K562 (cell line): ENCODE measurements at regions not wholly inside any gene's neighbourhood (a gene's known extent, or its start where the extent isn't known, plus 50 kb on each side); places are given as distances from the start of the nearest gene placed in this dataset.

Experiments used
- ATAC-seq: fragments of 200-7000 bp; cut with Tn5 transposase; 3 replicates; pipeline ENCODE4 v1.9.1; 2020; ENCODE audit warnings: moderate library complexity
- BruUV-seq: library from RNA; stranded (reverse); fragments of 400-500 nt; replicated peaks from 2 replicates; lab custom pipeline; 2021; lab: Mats Ljungman, UMichigan
- CTCF ChIA-PET: fragments of 300-600 bp; formaldehyde crosslinking; extraction: SDS; loops from one replicate; lab custom pipeline; 2021; ENCODE audit warnings: low intra/inter-chr PET ratio; lab: Yijun Ruan, JAX
- POLR2A ChIA-PET: fragments of 300-600, 350-650 bp; sonication (Branson Sonifier 250); formaldehyde crosslinking; extraction: SDS; loops from one replicate; lab custom pipeline; 2021; ENCODE audit warnings: antibody characterized with exemption, inconsistent platforms; lab: Yijun Ruan, JAX
- DNase-seq, 4 experiments: peaks; one replicate each; pipeline versions ENCODE4 v3.0.0 to v3.0.0-alpha.2; 2011 to 2018; ENCODE audit warnings: low spot score in 3 of 4, mixed read lengths in 3 of 4; ENCODE audit errors: extremely low read depth in 1 of 4
- FAIRE-seq: peaks from 2 replicates; lab custom pipeline; 2011; peaks lifted over from hg19 to GRCh38; lab: Jason Lieb, UNC
- H2AFZ ChIP-seq: 2 replicates; pipeline ENCODE4 v1.6.0; 2011; ENCODE audit warnings: low read depth, low read length, control low read depth, inconsistent platforms
- H3K27ac ChIP-seq: fragments of 200-600 bp; 3 replicates; pipeline ENCODE4 v1.8.0; 2011; ENCODE audit warnings: low read depth, mild to moderate bottlenecking, control low read depth, inconsistent platforms, low read length, moderate library complexity, mixed read lengths; ENCODE audit errors: extremely low read depth
- H3K27me3 ChIP-seq, 2 experiments: fragments of 300-600 bp in 1 of 2; 2 replicates in 1 of 2; 3 replicates in 1 of 2; pipeline versions ENCODE4 v1.6.0 to v1.8.0; 2011; ENCODE audit warnings: inconsistent platforms in 2 of 2, low read length in 2 of 2, mild to moderate bottlenecking in 1 of 2, mixed read lengths in 1 of 2, moderate library complexity in 1 of 2; ENCODE audit not compliant: control insufficient read depth in 2 of 2, insufficient read depth in 2 of 2
- H3K36me3 ChIP-seq: fragments of 300-600 bp; 3 replicates; pipeline ENCODE4 v1.8.0; 2011; ENCODE audit warnings: mild to moderate bottlenecking, low read length, inconsistent platforms; ENCODE audit not compliant: control insufficient read depth, insufficient read depth
- H3K4me1 ChIP-seq, 2 experiments: fragments of 200-600 bp in 1 of 2; replicated peaks in 1 of 2; 2 replicates in 1 of 2; 3 replicates in 1 of 2; pipeline versions ENCODE4 v1.5.1 to v1.8.0; 2011; ENCODE audit warnings: inconsistent platforms in 2 of 2, low read length in 2 of 2, mild to moderate bottlenecking in 1 of 2, mixed read lengths in 1 of 2, moderate library complexity in 1 of 2; ENCODE audit not compliant: control insufficient read depth in 2 of 2, insufficient read depth in 2 of 2
- H3K4me2 ChIP-seq: 2 replicates; pipeline ENCODE4 v1.6.1; 2011; ENCODE audit warnings: low read length, control low read depth, inconsistent platforms, mixed read lengths; ENCODE audit not compliant: insufficient read depth
- H3K4me3 ChIP-seq: fragments of 200-600 bp; sonication (generic), shearing (Covaris generic); 2 replicates; pipeline ENCODE4 v1.5.1; 2016; ENCODE audit warnings: control low read depth, inconsistent platforms
- H3K79me2 ChIP-seq: fragments of 200-600 bp; 3 replicates; pipeline ENCODE4 v1.8.0; 2011; ENCODE audit warnings: low read length, inconsistent platforms; ENCODE audit not compliant: control insufficient read depth, insufficient read depth
- H3K9ac ChIP-seq, 2 experiments: 2 replicates each; pipeline versions ENCODE4 v1.6.0 to v1.6.1; 2011; ENCODE audit warnings: low read depth in 2 of 2, low read length in 2 of 2, control low read depth in 1 of 2, inconsistent platforms in 1 of 2, mild to moderate bottlenecking in 1 of 2, mixed read lengths in 1 of 2; ENCODE audit not compliant: insufficient read depth in 1 of 2
- H3K9me1 ChIP-seq: one replicate; pipeline ENCODE4 v1.6.0; 2011; ENCODE audit warnings: inconsistent platforms, mild to moderate bottlenecking, low read length, moderate library complexity; ENCODE audit not compliant: control insufficient read depth, insufficient read depth
- H3K9me3 ChIP-seq: replicated peaks from 2 replicates; pipeline ENCODE4 v1.5.1; 2011; ENCODE audit warnings: low read depth, low read length, inconsistent platforms; ENCODE audit not compliant: control insufficient read depth, insufficient read depth
- H4K20me1 ChIP-seq: replicated peaks from 2 replicates; pipeline ENCODE4 v1.6.1; 2011; ENCODE audit warnings: low read length, inconsistent platforms, mixed read lengths; ENCODE audit not compliant: control insufficient read depth, insufficient read depth
- AFF4 ChIP-seq: sonication (generic); formaldehyde crosslinking; IDR thresholded peaks from 2 replicates; pipeline ENCODE4 v1.8.0; 2023; ENCODE audit warnings: mild to moderate bottlenecking, missing genetic modification reagents
- CC2D1A ChIP-seq: fragments of 450-650 bp; IDR thresholded peaks from 2 replicates; pipeline ENCODE4 v1.6.1; 2017; ENCODE audit warnings: mild to moderate bottlenecking
- CHD2 ChIP-seq: IDR thresholded peaks from 2 replicates; pipeline ENCODE4 v1.6.1; 2011; ENCODE audit warnings: low read depth, low read length
- COPS2 ChIP-seq: fragments of 450-650 bp; conservative IDR thresholded peaks from 2 replicates; pipeline ENCODE4 v1.6.1; 2016; ENCODE audit warnings: mild to moderate bottlenecking, moderate library complexity
- E2F3 ChIP-seq: fragments of 250-450 bp; sonication (Bioruptor Pico); IDR thresholded peaks from 2 replicates; pipeline ENCODE4 v1.4.0; 2020; ENCODE audit warnings: mild to moderate bottlenecking
- ERF ChIP-seq: fragments of 450-650 bp; formaldehyde crosslinking; IDR thresholded peaks from 2 replicates; pipeline ENCODE4 v1.4.0; 2020; ENCODE audit warnings: mild to moderate bottlenecking, mixed read lengths
- GABPA ChIP-seq: fragments of 200-800 bp; sonication (Bioruptor generic); conservative IDR thresholded peaks from 2 replicates; pipeline ENCODE4 v1.6.1; 2016; ENCODE audit warnings: low read depth, missing genetic modification characterization, missing compliant biosample characterization
- ILF3 ChIP-seq: fragments of 450-650 bp; IDR thresholded peaks from 2 replicates; pipeline ENCODE4 v1.6.1; 2018; ENCODE audit warnings: antibody characterized with exemption, mild to moderate bottlenecking, moderate library complexity, borderline replicate concordance
- SAFB ChIP-seq: fragments of 200-400 bp; formaldehyde crosslinking; IDR thresholded peaks from 2 replicates; pipeline ENCODE4 v1.6.1; 2017; ENCODE audit warnings: low read depth, low read length, borderline replicate concordance
- SRF ChIP-seq, 2 experiments: fragments of 250-450, 450-650 bp in 1 of 2; sonication (Bioruptor Pico) in 1 of 2; sonication (generic) in 1 of 2; formaldehyde crosslinking; IDR thresholded peaks; 2 replicates each; pipeline versions ENCODE4 v1.5.0 to v1.5.1; 2020 to 2022; ENCODE audit warnings: mild to moderate bottlenecking in 1 of 2, missing genetic modification reagents in 1 of 2
- TEAD2 ChIP-seq: fragments of 450-650 bp; IDR thresholded peaks from 2 replicates; pipeline ENCODE4 v1.6.1; 2016; ENCODE audit warnings: missing genetic modification characterization, control low read depth, missing compliant biosample characterization
- ZKSCAN3 ChIP-seq: fragments of 250-450 bp; sonication (Bioruptor Pico); IDR thresholded peaks from 2 replicates; pipeline ENCODE4 v1.4.0; 2020
- ZNF140 ChIP-seq: fragments of 250-450 bp; sonication (Bioruptor Pico); IDR thresholded peaks from 2 replicates; pipeline ENCODE4 v1.8.0; 2021; ENCODE audit warnings: moderate library complexity, mild to moderate bottlenecking, inconsistent platforms
- ZNF324 ChIP-seq: fragments of 250-450 bp; sonication (Bioruptor Pico); IDR thresholded peaks from 2 replicates; pipeline ENCODE4 v1.4.0; 2020; ENCODE audit warnings: mild to moderate bottlenecking
- ZNF354B ChIP-seq: fragments of 250-450 bp; sonication (Bioruptor Pico); IDR thresholded peaks from 2 replicates; pipeline ENCODE4 v1.4.0; 2020
- WGBS: fragments of 100-300 bp; shearing (Covaris generic); methylation state at CpG from one replicate; pipeline ENCODE4 v1.1.6; 2016; ENCODE audit warnings: low coverage, mixed read lengths; ENCODE audit not compliant: insufficient coverage; ENCODE audit errors: missing lambda C conversion rate; 5-methylcytosine and 5-hydroxymethylcytosine counted together
- in situ Hi-C: fragments of 300-500 bp; cut with MboI; formaldehyde crosslinking; loops from 4 replicates; pipeline ENCODE4 v1.15.0; 2018; ENCODE audit warnings: inconsistent platforms, mixed read lengths
- intact Hi-C: fragments of 100-400 bp; cut with micrococcal nuclease; formaldehyde crosslinking; loops from 2 replicates; pipeline ENCODE4 v1.14.2; 2022
- TF ChIP-seq, protein P1 (sequence below): fragments of 450-650 bp; formaldehyde crosslinking; IDR thresholded peaks from 2 replicates; pipeline ENCODE4 v1.4.0; 2020; ENCODE audit warnings: mild to moderate bottlenecking

GRCh38 chr2:33786881-33787280 is 187.8 kb upstream of the FAM98A start:
- BruUV-seq: no TSS peak
- Histone ChIP-seq H3K27me3 (no peaks in the 10 kb centered on the region), H3K9ac (no peak overlapping the region), H3K4me1 (no peaks in the 10 kb centered on the region), H3K27ac (no peak overlapping the region)
- CTCF ChIA-PET: no interaction called here
- 3% methylated on average over 5 of the region's 5 CpGs for WGBS
- intact Hi-C loops: no loop called here
- ATAC-seq: no peak
- no peak for TF ChIP-seq CC2D1A
- TF ChIP-seq, protein P1, sequence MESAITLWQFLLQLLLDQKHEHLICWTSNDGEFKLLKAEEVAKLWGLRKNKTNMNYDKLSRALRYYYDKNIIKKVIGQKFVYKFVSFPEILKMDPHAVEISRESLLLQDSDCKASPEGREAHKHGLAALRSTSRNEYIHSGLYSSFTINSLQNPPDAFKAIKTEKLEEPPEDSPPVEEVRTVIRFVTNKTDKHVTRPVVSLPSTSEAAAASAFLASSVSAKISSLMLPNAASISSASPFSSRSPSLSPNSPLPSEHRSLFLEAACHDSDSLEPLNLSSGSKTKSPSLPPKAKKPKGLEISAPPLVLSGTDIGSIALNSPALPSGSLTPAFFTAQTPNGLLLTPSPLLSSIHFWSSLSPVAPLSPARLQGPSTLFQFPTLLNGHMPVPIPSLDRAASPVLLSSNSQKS (CRISPR knock-in tag): no peak
- TF ChIP-seq TEAD2 (tag): no peak
- TF ChIP-seq COPS2: no peak
- no peak for TF ChIP-seq ZNF140 (CRISPR knock-in tag)
- TF ChIP-seq SAFB: no peak
- no peak for TF ChIP-seq CHD2
- no peak for TF ChIP-seq ERF (CRISPR knock-in tag)
- TF ChIP-seq ZKSCAN3 (CRISPR knock-in tag): no peak
- no peak for TF ChIP-seq ILF3
- no peak for TF ChIP-seq AFF4
- no peak for TF ChIP-seq ZNF324 (CRISPR knock-in tag)
- TF ChIP-seq ZNF354B (CRISPR knock-in tag): no peak
- no peak for TF ChIP-seq E2F3 (CRISPR knock-in tag)
- no peak for TF ChIP-seq GABPA (tag)
- TF ChIP-seq SRF (CRISPR knock-in tag; IDR thresholded peaks at IDR 0.05): no peak
- TF ChIP-seq, all 486 proteins: peak for 0
- Histone ChIP-seq H3K79me2 (no peaks in the 10 kb centered on the region), H2AFZ (no peak overlapping the region), H3K9me3 (no peaks in the 10 kb centered on the region), H3K4me3 (no peak overlapping the region), H3K9me1 (no peaks in the 10 kb centered on the region), H3K36me3 (no peaks in the 10 kb centered on the region), H3K4me2 (no peak overlapping the region), H4K20me1 (no peaks in the 10 kb centered on the region)
- DNase-seq (no peak), FAIRE-seq (no peak)
- POLR2A ChIA-PET: no interaction called here
- in situ Hi-C loops: no loop called here
